IPS-15b (cell line): ENCODE measurements at regions not wholly inside any gene's neighbourhood (a gene's known extent, or its start where the extent isn't known, plus 50 kb on each side); places are given as distances from the start of the nearest gene placed in this dataset.

Experiments used
- H3K27me3 ChIP-seq: one replicate; pipeline ENCODE4 v1.6.1; 2013; ENCODE audit warnings: low read length; ENCODE audit not compliant: control insufficient read depth, insufficient read depth
- H3K36me3 ChIP-seq: one replicate; pipeline ENCODE4 v1.6.1; 2013; ENCODE audit warnings: low read length; ENCODE audit not compliant: control insufficient read depth, insufficient read depth
- H3K4me1 ChIP-seq: one replicate; pipeline ENCODE4 v1.6.1; 2013; ENCODE audit warnings: mild to moderate bottlenecking, low read length; ENCODE audit not compliant: control insufficient read depth, insufficient read depth
- H3K4me3 ChIP-seq: one replicate; pipeline ENCODE4 v1.5.1; 2013; ENCODE audit warnings: low read depth, low read length
- H3K9ac ChIP-seq: one replicate; pipeline ENCODE4 v1.6.1; 2013; ENCODE audit warnings: low read depth, mild to moderate bottlenecking, low read length
- H3K9me3 ChIP-seq: one replicate; pipeline ENCODE4 v1.6.1; 2013; ENCODE audit warnings: mild to moderate bottlenecking, low read length; ENCODE audit not compliant: control insufficient read depth, insufficient read depth

GRCh38 chr13:106686163-106686562 is 118.2 kb upstream of the ARGLU1 start:
- Histone ChIP-seq H3K36me3 (no peaks in the 10 kb centered on the region), H3K27me3 (no peaks in the 10 kb centered on the region), H3K9ac (no peak overlapping the region), H3K9me3 (no peaks in the 10 kb centered on the region), H3K4me1 (peaks cover 11% of the 10 kb centered on the region), H3K4me3 (no peak overlapping the region)

GRCh38 chr13:106685143-106685542 is 117.2 kb upstream of the ARGLU1 start:
- Histone ChIP-seq H3K36me3 (no peaks in the 10 kb centered on the region), H3K9me3 (no peaks in the 10 kb centered on the region), H3K4me1 (peaks cover 20% of the 10 kb centered on the region), H3K27me3 (no peaks in the 10 kb centered on the region), H3K4me3 (no peak overlapping the region), H3K9ac (no peak overlapping the region)

- H3K36me3 ChIP-seq = no peaks in the 10 kb centered on the region
- no peaks in the 10 kb centered on the region for H3K9me3 ChIP-seq
- no peak overlapping the region for H3K4me3 ChIP-seq
- peaks cover 20% of the 10 kb centered on the region for H3K4me1 ChIP-seq
- H3K9ac ChIP-seq = no peak overlapping the region
- H3K27me3 ChIP-seq = no peaks in the 10 kb centered on the region
Observed at GRCh38 chr13:106683918-106684317, 116.0 kb upstream of the ARGLU1 start.

GRCh38 chr13:106683179-106683578 is 115.2 kb upstream of the ARGLU1 start:
- H3K4me1 ChIP-seq = peaks cover 20% of the 10 kb centered on the region
- H3K9ac ChIP-seq = no peak overlapping the region
- H3K9me3 ChIP-seq = no peaks in the 10 kb centered on the region
- no peaks in the 10 kb centered on the region for H3K27me3 ChIP-seq
- no peaks in the 10 kb centered on the region for H3K36me3 ChIP-seq
- H3K4me3 ChIP-seq = no peak overlapping the region

- Histone ChIP-seq H3K9me3 (no peaks in the 10 kb centered on the region), H3K4me3 (no peak overlapping the region), H3K27me3 (no peaks in the 10 kb centered on the region), H3K36me3 (no peaks in the 10 kb centered on the region), H3K4me1 (peaks cover 20% of the 10 kb centered on the region), H3K9ac (no peak overlapping the region)
Observed at GRCh38 chr13:106681997-106682396, 114.1 kb upstream of the ARGLU1 start.

GRCh38 chr13:106681536-106681935 is 113.6 kb upstream of the ARGLU1 start:
- H3K4me1 ChIP-seq = peaks cover 20% of the 10 kb centered on the region
- H3K9me3 ChIP-seq = no peaks in the 10 kb centered on the region
- H3K9ac ChIP-seq = no peak overlapping the region
- H3K4me3 ChIP-seq = peak overlapping the region; percentile 20
- H3K27me3 ChIP-seq = no peaks in the 10 kb centered on the region
- no peaks in the 10 kb centered on the region for H3K36me3 ChIP-seq

- Histone ChIP-seq H3K9ac (no peak overlapping the region), H3K4me3 (peak overlapping the region; percentile 20), H3K4me1 (peaks cover 20% of the 10 kb centered on the region), H3K27me3 (no peaks in the 10 kb centered on the region), H3K9me3 (no peaks in the 10 kb centered on the region), H3K36me3 (no peaks in the 10 kb centered on the region)
Observed at GRCh38 chr13:106680796-106681472, 113.0 kb upstream of the ARGLU1 start.

GRCh38 chr13:106678646-106679418 is 110.9 kb upstream of the ARGLU1 start:
- H3K9me3 ChIP-seq = no peaks in the 10 kb centered on the region
- H3K9ac ChIP-seq = no peak overlapping the region
- H3K4me1 ChIP-seq = peaks cover 20% of the 10 kb centered on the region
- H3K27me3 ChIP-seq = no peaks in the 10 kb centered on the region
- H3K36me3 ChIP-seq = no peaks in the 10 kb centered on the region
- no peak overlapping the region for H3K4me3 ChIP-seq

- no peaks in the 10 kb centered on the region for H3K27me3 ChIP-seq
- no peak overlapping the region for H3K9ac ChIP-seq
- no peaks in the 10 kb centered on the region for H3K9me3 ChIP-seq
- H3K4me1 ChIP-seq = peaks cover 2% of the 10 kb centered on the region
- no peak overlapping the region for H3K4me3 ChIP-seq
- no peaks in the 10 kb centered on the region for H3K36me3 ChIP-seq
Observed at GRCh38 chr13:106675311-106675710, 107.4 kb upstream of the ARGLU1 start.

GRCh38 chr13:106660746-106661625 is 93.0 kb upstream of the ARGLU1 start:
- no peaks in the 10 kb centered on the region for H3K4me1 ChIP-seq
- H3K36me3 ChIP-seq = no peaks in the 10 kb centered on the region
- H3K4me3 ChIP-seq = no peak overlapping the region
- H3K9me3 ChIP-seq = no peaks in the 10 kb centered on the region
- no peak overlapping the region for H3K9ac ChIP-seq
- H3K27me3 ChIP-seq = no peaks in the 10 kb centered on the region

GRCh38 chr13:106657104-106657503 is 89.2 kb upstream of the ARGLU1 start:
- Histone ChIP-seq H3K27me3 (no peaks in the 10 kb centered on the region), H3K9me3 (no peaks in the 10 kb centered on the region), H3K4me3 (no peak overlapping the region), H3K9ac (no peak overlapping the region), H3K4me1 (no peaks in the 10 kb centered on the region), H3K36me3 (no peaks in the 10 kb centered on the region)
